ENCODE measurements at regions not wholly inside any gene's neighbourhood (a gene's known extent, or its start where the extent isn't known, plus 50 kb on each side); places are given as distances from the start of the nearest gene placed in this dataset.
"Not testable (repeated sequence)": the region's sequence is repeated elsewhere in the genome, so short reads cannot be mapped to it uniquely, and the experiment has no call there.

GRCh38 chr17:52410781-52411180 is 252.3 kb upstream of the CA10 start:
- TF ChIP-seq, protein P1, sequence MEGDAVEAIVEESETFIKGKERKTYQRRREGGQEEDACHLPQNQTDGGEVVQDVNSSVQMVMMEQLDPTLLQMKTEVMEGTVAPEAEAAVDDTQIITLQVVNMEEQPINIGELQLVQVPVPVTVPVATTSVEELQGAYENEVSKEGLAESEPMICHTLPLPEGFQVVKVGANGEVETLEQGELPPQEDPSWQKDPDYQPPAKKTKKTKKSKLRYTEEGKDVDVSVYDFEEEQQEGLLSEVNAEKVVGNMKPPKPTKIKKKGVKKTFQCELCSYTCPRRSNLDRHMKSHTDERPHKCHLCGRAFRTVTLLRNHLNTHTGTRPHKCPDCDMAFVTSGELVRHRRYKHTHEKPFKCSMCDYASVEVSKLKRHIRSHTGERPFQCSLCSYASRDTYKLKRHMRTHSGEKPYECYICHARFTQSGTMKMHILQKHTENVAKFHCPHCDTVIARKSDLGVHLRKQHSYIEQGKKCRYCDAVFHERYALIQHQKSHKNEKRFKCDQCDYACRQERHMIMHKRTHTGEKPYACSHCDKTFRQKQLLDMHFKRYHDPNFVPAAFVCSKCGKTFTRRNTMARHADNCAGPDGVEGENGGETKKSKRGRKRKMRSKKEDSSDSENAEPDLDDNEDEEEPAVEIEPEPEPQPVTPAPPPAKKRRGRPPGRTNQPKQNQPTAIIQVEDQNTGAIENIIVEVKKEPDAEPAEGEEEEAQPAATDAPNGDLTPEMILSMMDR (conservative IDR thresholded peaks at IDR 0.05; ENCODE audit: low read length): no peak
- H3K4me3 ChIP-seq (ENCODE audit: low read length): no peak overlapping the region
- no peak for DNase-seq (ENCODE audit: low read depth)

DNA sequence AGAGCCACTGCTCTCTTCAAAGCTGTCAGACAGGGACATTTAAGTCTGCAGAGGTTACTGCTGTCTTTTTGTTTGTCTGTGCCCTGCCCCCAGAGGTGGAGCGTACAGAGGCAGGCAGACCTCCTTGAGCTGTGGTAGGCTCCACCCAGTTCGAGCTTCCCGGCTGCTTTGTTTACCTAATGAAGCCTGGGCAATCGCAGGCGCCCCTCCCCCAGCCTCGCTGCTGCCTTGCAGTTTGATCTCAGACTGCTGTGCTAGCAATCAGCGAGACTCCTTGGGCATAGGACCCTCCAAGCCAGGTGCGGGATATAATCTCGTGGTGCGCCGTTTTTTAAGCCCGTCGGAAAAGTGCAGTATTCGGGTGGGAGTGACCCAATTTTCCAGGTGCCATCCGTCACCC is 250.7 kb upstream of the CA10 start:
- DNase-seq (ENCODE audit: low read depth); H3K4me3 ChIP-seq (ENCODE audit: low read length): not testable (repeated sequence)

DNA sequence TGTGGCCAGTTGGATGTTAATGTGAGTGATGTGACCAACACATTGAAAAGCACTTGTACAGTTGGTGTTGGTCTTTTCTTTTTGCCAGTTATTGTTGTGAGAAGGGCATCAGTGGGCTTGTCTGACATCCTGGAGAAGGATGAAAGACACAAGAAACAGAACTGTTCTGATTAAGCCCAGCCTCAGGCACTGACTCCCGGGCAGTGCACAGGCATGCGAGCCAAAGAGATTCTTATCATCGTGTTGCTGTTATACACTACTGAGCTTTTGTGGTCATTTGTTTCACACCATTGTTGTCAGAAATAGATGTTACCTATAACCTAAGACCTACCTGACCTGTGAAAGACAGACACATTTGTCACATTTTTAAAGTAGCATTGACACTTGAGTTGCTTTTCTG is 236.8 kb upstream of the CA10 start:
- TF ChIP-seq, protein P1 (conservative IDR thresholded peaks at IDR 0.05; ENCODE audit: low read length): no peak
- no peak for DNase-seq (ENCODE audit: low read depth)
- H3K4me3 ChIP-seq (ENCODE audit: low read length): no peak overlapping the region

DNA sequence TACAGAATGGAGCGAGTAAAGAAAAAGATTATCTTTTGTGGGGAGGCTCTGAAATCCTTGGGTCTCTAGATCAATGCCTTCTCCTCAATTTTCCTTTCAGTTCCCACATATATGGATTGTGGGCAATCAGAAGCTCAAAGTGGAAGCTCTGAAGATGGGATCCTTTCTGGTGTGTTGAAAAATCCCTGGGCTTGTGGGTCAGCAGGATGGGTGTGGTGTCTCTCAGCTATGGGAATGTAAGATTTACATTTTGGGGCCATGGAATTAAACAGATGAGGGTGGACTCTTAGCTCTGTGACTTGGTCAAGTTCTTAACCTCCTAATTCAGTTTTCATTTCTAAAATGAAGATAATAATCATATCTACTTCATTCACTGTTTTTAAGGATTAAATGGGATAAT is 231.9 kb upstream of the CA10 start:
- TF ChIP-seq, protein P1 (conservative IDR thresholded peaks at IDR 0.05; ENCODE audit: low read length): no peak
- no peak for DNase-seq (ENCODE audit: low read depth)
- H3K4me3 ChIP-seq (ENCODE audit: low read length): no peak overlapping the region

- TF ChIP-seq, protein P1 (conservative IDR thresholded peaks at IDR 0.05; ENCODE audit: low read length): no peak
- DNase-seq (ENCODE audit: low read depth): no peak
- no peak overlapping the region for H3K4me3 ChIP-seq (ENCODE audit: low read length)
Measured at GRCh38 chr17:52389632-52390031, 231.1 kb upstream of the CA10 start.

DNA sequence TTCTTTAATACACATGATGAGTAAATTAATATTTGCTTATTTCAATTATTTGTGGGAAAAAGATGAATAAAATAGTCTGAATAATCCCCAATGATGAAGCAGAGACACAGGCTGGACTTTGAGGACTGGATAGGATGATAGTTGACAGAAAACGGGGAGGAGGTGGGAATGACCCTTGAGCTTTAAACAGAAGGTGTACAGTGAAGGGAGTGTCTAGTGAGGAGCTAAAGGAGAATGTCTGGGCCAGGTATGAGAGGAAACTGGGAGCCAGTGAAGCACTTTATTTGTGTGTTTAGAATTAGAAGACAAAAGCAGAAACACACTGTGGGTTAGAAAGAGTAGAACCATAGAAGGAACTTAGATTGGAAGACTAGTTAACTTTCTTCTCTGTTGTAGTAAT is 230.4 kb upstream of the CA10 start:
- TF ChIP-seq, protein P1 (conservative IDR thresholded peaks at IDR 0.05; ENCODE audit: low read length): no peak
- DNase-seq (ENCODE audit: low read depth): no peak
- H3K4me3 ChIP-seq (ENCODE audit: low read length): no peak overlapping the region

DNA sequence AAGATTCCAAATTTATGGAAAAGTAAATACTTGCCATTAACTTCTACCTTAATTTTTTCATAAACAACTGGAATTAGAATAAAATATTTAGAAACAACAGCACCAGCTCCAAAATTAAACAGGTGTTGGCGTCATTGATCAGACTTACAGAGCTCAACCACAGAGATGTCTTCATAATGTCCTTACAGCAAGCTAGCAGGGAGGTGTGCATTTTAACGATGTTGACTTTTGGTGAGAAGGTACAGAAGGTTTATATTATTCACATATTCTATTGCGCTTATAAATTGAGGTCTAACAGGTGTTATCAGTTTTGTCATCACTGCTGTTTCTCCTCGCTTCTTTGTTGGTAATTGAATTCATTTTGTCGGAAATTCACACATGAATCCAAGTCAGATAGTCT is 226.2 kb upstream of the CA10 start:
- no peak for DNase-seq (ENCODE audit: low read depth)
- no peak overlapping the region for H3K4me3 ChIP-seq (ENCODE audit: low read length)
- TF ChIP-seq, protein P1 (conservative IDR thresholded peaks at IDR 0.05; ENCODE audit: low read length): no peak

- TF ChIP-seq, protein P1 (conservative IDR thresholded peaks at IDR 0.05; ENCODE audit: low read length): no peak
- no peak overlapping the region for H3K4me3 ChIP-seq (ENCODE audit: low read length)
- DNase-seq (ENCODE audit: low read depth): no peak
Measured at GRCh38 chr17:52383493-52384100, 225.1 kb upstream of the CA10 start.

Measured in AG10803 (cell line).